Thyroid gland (tissue), 4 donors: ENCODE measurements at regions not wholly inside any gene's neighbourhood (a gene's known extent, or its start where the extent isn't known, plus 50 kb on each side); places are given as distances from the start of the nearest gene placed in this dataset.
"Not testable (repeated sequence)": the region's sequence is repeated elsewhere in the genome, so short reads cannot be mapped to it uniquely, and the experiment has no call there.

ENCODE experiments used
- DNase-seq, 2 donors: peaks; one replicate each; pipeline ENCODE4 v3.0.0-alpha.2; 2019
- H3K27ac ChIP-seq, 3 donors: fragments of 200-600 bp; sonication (generic); 1 replicate in 2 of 3; 2 replicates in 1 of 3; pipeline ENCODE4 v1.5.1; 2016 to 2019; ENCODE audit warnings: mild to moderate bottlenecking in 1 of 3, moderate library complexity in 1 of 3
- H3K27me3 ChIP-seq: fragments of 200-600 bp; sonication (generic); one replicate; pipeline ENCODE4 v1.5.1; 2019
- H3K36me3 ChIP-seq, 2 donors: fragments of 200-600 bp; sonication (generic); one replicate each; pipeline ENCODE4 v1.5.1; 2016 to 2019
- H3K4me1 ChIP-seq, 2 donors: fragments of 200-600 bp; sonication (generic); one replicate each; pipeline ENCODE4 v1.5.1; 2017 to 2019
- H3K4me3 ChIP-seq, 3 donors: fragments of 200-600 bp; sonication (generic); replicated peaks in 1 of 3; 1 replicate in 2 of 3; 2 replicates in 1 of 3; pipeline ENCODE4 v1.5.1; 2016; ENCODE audit warnings: mild to moderate bottlenecking in 1 of 3
- H3K9me3 ChIP-seq: fragments of 200-600 bp; sonication (generic); one replicate; pipeline ENCODE4 v1.5.1; 2017
- CTCF ChIP-seq, 6 experiments: fragments of 200-600 bp in 3 of 6; fragments of 450-650 bp in 3 of 6; sonication (generic) in 3 of 6; IDR thresholded peaks; one replicate each; pipeline ENCODE4 v1.5.1; 2016 to 2019; ENCODE audit warnings: antibody characterized with exemption in 6 of 6, mild to moderate bottlenecking in 2 of 6, inconsistent platforms in 1 of 6, moderate library complexity in 1 of 6
- POLR2A ChIP-seq, 2 donors: fragments of 450-650 bp; IDR thresholded peaks; one replicate each; pipeline ENCODE4 v1.6.1; 2017; ENCODE audit warnings: antibody characterized with exemption in 2 of 2, mild to moderate bottlenecking in 2 of 2, moderate library complexity in 1 of 2
- WGBS, 2 donors: methylation state at CpG; one replicate each; pipeline ENCODE4 v1.1.5; 2017; 5-methylcytosine and 5-hydroxymethylcytosine counted together
- intact Hi-C: fragments of 100-400 bp; cut with DNase I; formaldehyde crosslinking; loops from one replicate; pipeline ENCODE4 v1.15.1; 2023

DNA sequence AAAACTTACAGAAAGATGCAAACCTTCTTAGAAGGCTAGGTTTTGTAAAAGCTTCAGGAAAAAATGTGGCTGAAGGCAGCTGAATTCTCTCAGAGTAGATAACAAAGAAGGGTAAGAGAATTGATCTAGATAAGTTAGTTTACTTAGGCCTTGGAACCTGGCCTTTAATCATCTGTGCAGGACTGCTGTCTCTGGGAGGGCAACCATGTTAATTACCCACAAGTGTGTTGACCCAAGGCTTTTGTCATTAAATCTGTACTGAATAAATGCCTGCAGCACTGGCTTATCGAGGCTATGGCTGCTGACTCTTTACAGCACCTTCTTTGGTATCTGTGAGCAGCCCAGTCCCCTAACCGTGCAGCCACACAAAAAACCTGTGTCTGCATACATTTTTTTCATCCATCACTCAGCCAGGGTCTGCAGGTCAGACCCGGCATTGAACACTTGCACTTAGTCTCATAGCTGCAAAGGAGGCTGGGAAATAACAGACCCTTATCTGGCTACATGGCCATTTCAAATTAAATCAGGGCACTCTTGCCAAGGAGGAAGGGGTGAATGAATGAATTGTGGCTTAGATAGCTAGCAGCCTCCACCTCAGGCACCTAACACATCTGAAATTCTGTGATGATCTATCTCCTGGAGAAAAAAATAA, 86.4 kb upstream of the EPCAM start:
- DNase-seq = no peak
- 75 to 82% methylated on average over 3 of the region's 3 CpGs for WGBS, 2 donors
- no peak overlapping the region for H3K4me3 ChIP-seq
- H3K36me3 ChIP-seq = no peaks in the 10 kb centered on the region
- H3K9me3 ChIP-seq = no peaks in the 10 kb centered on the region
- H3K4me1 ChIP-seq = no peaks in the 10 kb centered on the region
- no peaks in the 10 kb centered on the region for H3K27me3 ChIP-seq
- TF ChIP-seq CTCF (IDR thresholded peaks at IDR 0.05) = no peak
- no peak for TF ChIP-seq POLR2A (IDR thresholded peaks at IDR 0.05)
- intact Hi-C loops = no loop called here
- H3K27ac ChIP-seq = no peak overlapping the region

GRCh38 chr2:47279525-47279924, 89.6 kb upstream of the EPCAM start:
- H3K27ac ChIP-seq, H3K4me1 ChIP-seq, intact Hi-C loops, H3K36me3 ChIP-seq, H3K27me3 ChIP-seq, DNase-seq, H3K4me3 ChIP-seq, H3K9me3 ChIP-seq: not testable (repeated sequence)
- WGBS, 2 donors = 83 to 86% methylated on average over 4 of the region's 4 CpGs

- H3K4me1 ChIP-seq = peaks cover 0 to 9% of the 10 kb centered on the region in 2 donors
- no peaks in the 10 kb centered on the region for H3K27me3 ChIP-seq
- H3K4me3 ChIP-seq = no peak overlapping the region
- H3K36me3 ChIP-seq = no peaks in the 10 kb centered on the region
- no peak overlapping the region for H3K27ac ChIP-seq
- DNase-seq = no peak
- intact Hi-C loops = no loop called here
- H3K9me3 ChIP-seq = no peaks in the 10 kb centered on the region
- WGBS, 2 donors = 93 to 94% methylated on average over 1 of the region's 1 CpG
- TF ChIP-seq POLR2A (IDR thresholded peaks at IDR 0.05) (no peak), CTCF (IDR thresholded peaks at IDR 0.05) (no peak)
Measured at GRCh38 chr2:47277987-47278386, 91.1 kb upstream of the EPCAM start.

GRCh38 chr2:47277187-47277586, 91.9 kb upstream of the EPCAM start:
- intact Hi-C loops = no loop called here
- Histone ChIP-seq H3K27me3 (no peaks in the 10 kb centered on the region), H3K9me3 (no peaks in the 10 kb centered on the region), H3K4me3 (no peak overlapping the region), H3K36me3 (no peaks in the 10 kb centered on the region), H3K27ac (no peak overlapping the region), H3K4me1 (peaks cover 5 to 17% of the 10 kb centered on the region in 2 donors)
- DNase-seq = no peak
- TF ChIP-seq CTCF (IDR thresholded peaks at IDR 0.05) (no peak), POLR2A (IDR thresholded peaks at IDR 0.05) (no peak)

GRCh38 chr2:47276061-47276460, 93.0 kb upstream of the EPCAM start:
- intact Hi-C loops = no loop called here
- H3K9me3 ChIP-seq = no peaks in the 10 kb centered on the region
- DNase-seq = no peak
- no peak overlapping the region for H3K27ac ChIP-seq
- TF ChIP-seq CTCF (IDR thresholded peaks at IDR 0.05) (no peak), POLR2A (IDR thresholded peaks at IDR 0.05) (no peak)
- 83 to 86% methylated on average over 3 of the region's 3 CpGs for WGBS, 2 donors
- no peak overlapping the region for H3K4me3 ChIP-seq
- no peaks in the 10 kb centered on the region for H3K27me3 ChIP-seq
- H3K36me3 ChIP-seq = no peaks in the 10 kb centered on the region
- H3K4me1 ChIP-seq = peaks cover 5 to 21% of the 10 kb centered on the region in 2 donors
